Activated CD4-positive, alpha-beta T cell treated with anti-CD3 and anti-CD28 coated beads, Interleukin-2, amount 10 ng/mL, durations not matched to agents 24 days and 14 days (primary cell): ENCODE measurements at regions not wholly inside any gene's neighbourhood (a gene's known extent, or its start where the extent isn't known, plus 50 kb on each side); places are given as distances from the start of the nearest gene placed in this dataset.
A peak's percentile ranks its signal among the peaks of the same experiment; 100 is the strongest.

Experiments used
- DNase-seq: peaks from one replicate; pipeline ENCODE4 v3.0.0; 2022
- H3K27ac Mint-ChIP-seq: one replicate; pipeline ENCODE4 v1.8.0; 2022; ENCODE audit warnings: mild to moderate bottlenecking, mixed read lengths
- H3K27me3 Mint-ChIP-seq: one replicate; pipeline ENCODE4 v1.8.0; 2022; ENCODE audit warnings: mixed read lengths
- H3K36me3 Mint-ChIP-seq: one replicate; pipeline ENCODE4 v1.8.0; 2022; ENCODE audit warnings: low read depth, mild to moderate bottlenecking, mixed read lengths
- H3K4me1 Mint-ChIP-seq: one replicate; pipeline ENCODE4 v1.8.0; 2021; ENCODE audit warnings: mixed read lengths
- H3K4me3 Mint-ChIP-seq: one replicate; pipeline ENCODE4 v1.8.0; 2022; ENCODE audit warnings: mild to moderate bottlenecking, moderate library complexity, mixed read lengths
- H3K9me3 Mint-ChIP-seq: one replicate; pipeline ENCODE4 v1.8.0; 2021; ENCODE audit warnings: mixed read lengths
- intact Hi-C: fragments of 100-400 bp; cut with micrococcal nuclease; formaldehyde crosslinking; loops from one replicate; pipeline ENCODE4 v1.15.1; 2023

DNA sequence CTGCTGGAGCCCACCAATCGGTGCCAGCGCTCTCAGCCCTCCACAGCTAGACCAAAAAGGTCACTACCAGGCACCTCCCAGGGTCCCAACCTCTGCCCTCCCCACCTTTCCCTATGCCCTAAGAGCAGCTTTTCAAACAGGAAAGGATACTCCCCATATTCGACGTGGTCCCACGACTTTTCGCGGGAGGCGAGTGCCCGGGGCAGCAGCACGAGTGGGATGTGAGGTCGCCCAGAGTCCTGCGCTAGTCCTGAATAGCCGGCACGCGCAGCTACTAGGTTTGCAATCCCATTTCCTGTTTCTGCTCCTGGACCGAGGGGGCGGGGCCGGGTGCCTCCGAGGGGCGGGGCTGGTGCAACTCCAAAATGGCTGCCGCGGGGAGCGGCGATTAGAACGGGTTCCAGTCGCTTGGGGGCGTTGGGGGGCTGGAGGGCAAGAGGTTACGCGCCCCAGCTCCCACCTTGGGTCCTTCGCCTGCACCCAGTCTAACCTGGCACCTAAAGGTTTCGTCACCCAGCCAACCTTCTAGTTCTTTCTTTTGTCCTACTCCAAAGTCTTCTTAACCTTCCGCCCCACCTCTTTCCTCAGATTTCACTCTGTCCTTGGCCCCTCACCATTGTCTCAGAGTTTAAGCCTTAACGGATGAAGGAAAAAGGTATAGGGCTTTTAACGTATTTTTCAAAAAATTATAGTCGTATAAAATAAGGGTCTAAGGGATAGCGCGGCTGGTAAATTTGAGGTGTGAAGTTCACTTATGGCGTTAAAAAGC is 85.0 kb upstream of the TENT5D start:
- Mint-ChIP-seq H3K4me3 (no peak overlapping the region), H3K4me1 (no peaks in the 10 kb centered on the region), H3K36me3 (no peaks in the 10 kb centered on the region), H3K9me3 (no peaks in the 10 kb centered on the region), H3K27me3 (no peaks in the 10 kb centered on the region), H3K27ac (no peak overlapping the region)
- DNase-seq = peak; percentile 57
- intact Hi-C loops = no loop called here

GRCh38 chrX:80354966-80355465 is 65.2 kb upstream of the TENT5D start:
- H3K27me3 Mint-ChIP-seq = no peaks in the 10 kb centered on the region
- intact Hi-C loops = no loop called here
- H3K36me3 Mint-ChIP-seq = no peaks in the 10 kb centered on the region
- no peak overlapping the region for H3K4me3 Mint-ChIP-seq
- no peak overlapping the region for H3K27ac Mint-ChIP-seq
- H3K9me3 Mint-ChIP-seq = no peaks in the 10 kb centered on the region
- DNase-seq = no peak
- H3K4me1 Mint-ChIP-seq = no peaks in the 10 kb centered on the region
